Erythroblast (primary cell): ENCODE measurements at regions not wholly inside any gene's neighbourhood (a gene's known extent, or its start where the extent isn't known, plus 50 kb on each side); places are given as distances from the start of the nearest gene placed in this dataset.

Source experiments
- GATA1 ChIP-seq: IDR thresholded peaks from 2 replicates; pipeline ENCODE4 v1.6.1; 2011; ENCODE audit warnings: low read depth, mild to moderate bottlenecking, control low read depth, low read length, moderate library complexity
- POLR2A ChIP-seq: IDR thresholded peaks from 2 replicates; pipeline ENCODE4 v1.6.1; 2011; ENCODE audit warnings: mild to moderate bottlenecking, low read length

GRCh38 chr18:56188529-56189275, 449.7 kb downstream of the TXNL1 start:
- TF ChIP-seq POLR2A (no peak), GATA1 (no peak)
